AG04449 (cell line): ENCODE measurements at regions not wholly inside any gene's neighbourhood (a gene's known extent, or its start where the extent isn't known, plus 50 kb on each side); places are given as distances from the start of the nearest gene placed in this dataset.
A peak's percentile ranks its signal among the peaks of the same experiment; 100 is the strongest.

ENCODE experiments used
- CTCF ChIA-PET: fragments of 350-600 bp; formaldehyde crosslinking; extraction: SDS; loops from one replicate; lab custom pipeline; 2021; ENCODE audit warnings: antibody characterized with exemption; lab: Yijun Ruan, JAX
- POLR2A ChIA-PET: fragments of 400-600, 350-600 bp; formaldehyde crosslinking; extraction: SDS; loops from one replicate; lab custom pipeline; 2020; ENCODE audit warnings: antibody characterized with exemption, inconsistent platforms; lab: Yijun Ruan, JAX
- DNase-seq: peaks from one replicate; pipeline ENCODE4 v3.0.0-alpha.2; 2010; ENCODE audit warnings: low read depth, low spot score
- H3K4me3 ChIP-seq: 2 replicates; pipeline ENCODE4 v1.5.1; 2011; ENCODE audit warnings: low read depth, mild to moderate bottlenecking, control low read depth, low read length
- TF ChIP-seq, protein P1 (sequence below): IDR thresholded peaks from one replicate; pipeline ENCODE4 v1.5.1; 2011; ENCODE audit warnings: mild to moderate bottlenecking, moderate library complexity, low read length, control low read depth, inconsistent platforms; ENCODE audit not compliant: insufficient read depth; ENCODE audit errors: missing control alignments

DNA sequence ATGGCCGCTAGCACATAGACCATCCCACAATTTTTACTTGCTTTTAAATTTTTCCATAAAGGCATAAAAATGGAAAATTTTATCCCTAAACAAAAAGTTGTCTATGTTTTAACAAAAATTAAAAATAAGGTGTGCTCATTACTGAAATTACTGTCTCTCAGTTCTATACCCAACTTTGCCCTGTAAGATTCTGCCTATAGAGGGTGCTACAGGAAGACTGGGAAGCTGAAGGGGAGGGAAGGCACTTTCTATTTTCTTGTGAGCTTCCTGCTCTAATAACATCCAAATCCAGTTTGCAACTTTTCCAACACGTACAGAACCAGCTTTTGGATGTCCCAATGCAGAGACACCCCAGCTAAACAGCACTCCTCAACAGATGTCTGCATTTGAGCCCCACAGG, 666.9 kb downstream of the PLCL1 start:
- H3K4me3 ChIP-seq, result no peak overlapping the region
- TF ChIP-seq, protein P1, sequence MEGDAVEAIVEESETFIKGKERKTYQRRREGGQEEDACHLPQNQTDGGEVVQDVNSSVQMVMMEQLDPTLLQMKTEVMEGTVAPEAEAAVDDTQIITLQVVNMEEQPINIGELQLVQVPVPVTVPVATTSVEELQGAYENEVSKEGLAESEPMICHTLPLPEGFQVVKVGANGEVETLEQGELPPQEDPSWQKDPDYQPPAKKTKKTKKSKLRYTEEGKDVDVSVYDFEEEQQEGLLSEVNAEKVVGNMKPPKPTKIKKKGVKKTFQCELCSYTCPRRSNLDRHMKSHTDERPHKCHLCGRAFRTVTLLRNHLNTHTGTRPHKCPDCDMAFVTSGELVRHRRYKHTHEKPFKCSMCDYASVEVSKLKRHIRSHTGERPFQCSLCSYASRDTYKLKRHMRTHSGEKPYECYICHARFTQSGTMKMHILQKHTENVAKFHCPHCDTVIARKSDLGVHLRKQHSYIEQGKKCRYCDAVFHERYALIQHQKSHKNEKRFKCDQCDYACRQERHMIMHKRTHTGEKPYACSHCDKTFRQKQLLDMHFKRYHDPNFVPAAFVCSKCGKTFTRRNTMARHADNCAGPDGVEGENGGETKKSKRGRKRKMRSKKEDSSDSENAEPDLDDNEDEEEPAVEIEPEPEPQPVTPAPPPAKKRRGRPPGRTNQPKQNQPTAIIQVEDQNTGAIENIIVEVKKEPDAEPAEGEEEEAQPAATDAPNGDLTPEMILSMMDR, result no peak
- POLR2A ChIA-PET, result no interaction called here
- no peak for DNase-seq
- CTCF ChIA-PET, result interaction anchor here (1.4 to 1.5 kb wide), 2 partner anchors 12 to 16 kb away, joined by 3 to 4 read pairs; no protein-coding TSS in a partner anchor

DNA sequence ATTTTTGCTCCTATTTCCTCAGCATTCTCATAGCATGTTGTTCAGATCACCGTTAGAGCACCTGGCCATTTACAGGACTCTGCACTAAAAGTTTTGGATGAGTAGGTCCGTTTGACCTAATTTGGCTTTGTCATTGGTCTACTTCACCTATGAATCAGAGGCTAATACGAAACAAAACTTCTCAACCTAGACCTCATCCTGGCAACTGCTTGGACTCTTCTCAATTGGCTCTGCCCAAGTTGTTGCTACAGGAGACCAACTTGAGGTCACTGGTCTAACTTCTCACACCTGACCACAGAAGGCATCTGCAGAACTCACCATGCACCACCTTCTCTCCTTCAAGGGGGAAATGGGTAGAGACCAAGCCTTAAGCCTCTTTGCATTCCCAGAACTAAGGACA, 663.7 kb downstream of the PLCL1 start:
- TF ChIP-seq, protein P1, result no peak
- ChIA-PET CTCF (no interaction called here), POLR2A (no interaction called here)
- no peak for DNase-seq
- no peak overlapping the region for H3K4me3 ChIP-seq

DNA sequence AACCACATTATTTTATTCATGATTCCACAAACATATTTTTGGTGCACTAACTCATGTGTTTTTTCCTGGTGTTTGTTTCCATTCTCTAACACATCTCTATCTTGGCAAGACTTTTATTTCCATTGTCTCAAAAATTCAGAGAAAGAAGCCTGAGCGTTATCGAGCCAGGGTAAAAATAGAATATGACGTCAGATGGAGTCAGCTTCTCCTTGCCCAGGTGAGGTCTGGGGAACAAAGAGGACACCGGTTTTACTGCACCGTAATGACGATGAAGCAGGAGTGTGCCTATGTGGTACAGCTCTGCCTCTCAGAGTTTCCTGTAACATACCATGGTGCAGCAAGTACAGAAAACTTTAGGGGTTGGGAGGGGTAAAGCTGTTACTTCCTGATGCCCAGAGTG, 661.6 kb downstream of the PLCL1 start:
- ChIA-PET POLR2A (no interaction called here), CTCF (interaction anchor here (1.5 kb wide), 1 partner anchor 152 kb away, joined by 3 read pairs; no protein-coding TSS in a partner anchor)
- no peak for DNase-seq
- H3K4me3 ChIP-seq, result no peak overlapping the region
- TF ChIP-seq, protein P1, result no peak

DNA sequence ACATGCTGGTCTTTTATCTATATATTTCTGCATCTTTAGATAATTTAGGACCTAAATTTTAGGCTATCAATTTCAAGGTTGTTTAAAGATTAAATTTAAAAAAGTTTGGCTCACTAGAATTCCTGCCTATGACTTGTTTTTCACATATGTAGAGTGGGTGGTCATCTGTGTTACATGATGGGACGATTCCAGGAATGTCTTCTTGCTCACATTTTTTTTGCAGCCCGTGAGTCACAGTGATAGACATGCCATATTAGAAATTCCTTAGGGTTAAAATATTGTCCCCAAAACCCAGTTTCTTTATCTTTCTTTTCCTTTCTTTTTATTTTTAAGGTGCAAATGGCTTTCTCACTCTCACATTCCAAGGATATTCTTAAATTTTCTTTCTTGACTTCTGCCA, 652.0 kb downstream of the PLCL1 start:
- DNase-seq, result peak; percentile 17
- POLR2A ChIA-PET, result no interaction called here
- CTCF ChIA-PET, result no interaction called here
- TF ChIP-seq, protein P1, result no peak
- H3K4me3 ChIP-seq, result no peak overlapping the region

DNA sequence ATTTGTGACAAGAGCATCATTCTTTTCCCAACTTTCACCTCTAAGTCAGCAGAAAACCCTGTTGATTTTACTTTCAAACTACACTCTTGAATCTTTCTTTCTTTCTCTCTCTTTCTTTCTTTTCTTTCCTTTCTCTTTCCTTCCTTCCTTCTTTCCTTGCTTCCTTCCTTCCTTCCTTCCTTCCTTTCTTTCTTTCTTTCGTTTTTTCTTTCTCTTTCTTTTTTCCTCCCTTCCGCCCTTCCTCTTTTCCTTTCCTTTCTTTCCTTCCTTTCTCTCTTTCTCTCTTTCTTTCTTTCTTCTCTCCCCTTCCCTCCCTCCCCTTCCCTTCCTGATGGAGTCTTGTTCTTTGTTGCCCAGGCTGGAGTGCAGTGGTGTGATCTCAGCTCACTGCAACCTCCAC, 649.5 kb downstream of the PLCL1 start:
- no peak for DNase-seq
- H3K4me3 ChIP-seq, result no peak overlapping the region
- TF ChIP-seq, protein P1, result no peak
- POLR2A ChIA-PET, result no interaction called here
- CTCF ChIA-PET, result no interaction called here

DNA sequence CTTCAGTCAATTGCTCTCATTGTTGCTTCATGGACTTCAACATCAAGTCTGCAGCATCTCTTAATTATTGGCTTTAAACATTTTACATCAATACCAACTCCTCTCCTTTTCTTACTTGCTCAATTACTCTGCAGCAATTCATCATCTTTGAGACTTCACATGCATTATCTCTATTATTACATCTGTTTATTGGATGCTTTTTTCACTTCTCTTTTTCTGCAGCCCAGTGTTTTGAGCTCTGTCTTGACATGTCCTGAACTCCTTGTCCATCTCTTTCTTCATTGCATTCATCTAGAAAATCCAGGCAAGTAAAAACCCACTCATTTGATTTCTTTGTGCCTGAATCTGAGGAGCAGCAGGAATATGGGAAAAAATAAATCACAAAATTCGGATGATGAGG, 647.9 kb downstream of the PLCL1 start:
- ChIA-PET CTCF (no interaction called here), POLR2A (no interaction called here)
- DNase-seq, result no peak
- TF ChIP-seq, protein P1, result no peak
- no peak overlapping the region for H3K4me3 ChIP-seq

DNA sequence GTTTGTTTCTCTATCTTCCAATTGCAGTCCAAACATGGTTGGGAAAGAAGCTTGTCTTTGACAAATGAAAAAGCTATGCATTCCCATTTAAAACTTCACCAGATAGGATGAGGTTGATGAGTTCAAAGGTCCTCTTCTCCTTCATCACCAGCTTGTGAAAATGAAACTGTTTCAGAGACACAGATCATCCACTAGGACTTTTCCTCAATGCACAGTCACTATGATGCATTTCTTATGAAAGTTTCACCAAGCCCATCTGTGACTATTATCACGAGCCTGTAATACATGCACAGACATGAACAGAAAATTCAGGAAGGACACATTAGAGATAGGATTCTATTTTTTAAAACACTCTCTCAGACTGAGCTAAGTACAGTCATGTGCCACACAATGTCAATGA, 644.4 kb downstream of the PLCL1 start:
- DNase-seq, result no peak
- no peak overlapping the region for H3K4me3 ChIP-seq
- CTCF ChIA-PET, result no interaction called here
- POLR2A ChIA-PET, result no interaction called here
- TF ChIP-seq, protein P1, result no peak
